HCT116 (cell line): ENCODE measurements at regions not wholly inside any gene's neighbourhood (a gene's known extent, or its start where the extent isn't known, plus 50 kb on each side); places are given as distances from the start of the nearest gene placed in this dataset.

Source experiments
- ATAC-seq: fragments of 200-7000 bp; cut with Tn5 transposase; 2 replicates; pipeline ENCODE4 v1.9.1; 2020; ENCODE audit warnings: mild to moderate bottlenecking, moderate library complexity
- BruUV-seq: library from RNA; stranded (reverse); fragments of 400-500 nt; replicated peaks from 2 replicates; lab custom pipeline; 2021; lab: Mats Ljungman, UMichigan
- CTCF ChIA-PET: fragments of 300-600 bp; sonication (Branson Sonifier 250); formaldehyde crosslinking; loops from one replicate; lab custom pipeline; 2021; ENCODE audit warnings: antibody characterized with exemption; lab: Charles Lee
- POLR2A ChIA-PET: fragments of 300-600, 350-600 bp; sonication (Branson Sonifier 250); formaldehyde crosslinking; loops from one replicate; lab custom pipeline; 2021; ENCODE audit warnings: antibody characterized with exemption; lab: Charles Lee
- RAD21 ChIA-PET, 2 experiments: fragments of 300-600 bp; sonication (Branson Sonifier 250); formaldehyde crosslinking; loops; one replicate each; lab custom pipeline; 2023; ENCODE audit warnings: low total read pairs in 2 of 2; ENCODE audit not compliant: uncharacterized antibody in 2 of 2, unreplicated experiment in 2 of 2, low non-redundant PET in 1 of 2; lab: Charles Lee
- DNase-seq: peaks from one replicate; pipeline ENCODE4 v3.0.0-alpha.2; 2010; ENCODE audit warnings: low read depth, low spot score
- H2AFZ ChIP-seq: fragments of 200-600 bp; shearing (Covaris generic), sonication (generic); 2 replicates; pipeline ENCODE4 v1.6.1; 2017; ENCODE audit warnings: low read depth, mixed run types, mixed read lengths, antibody characterized with exemption, low read length; ENCODE audit not compliant: poor library complexity, severe bottlenecking
- H3K27ac ChIP-seq: 2 replicates; pipeline ENCODE4 v1.5.1; 2012; ENCODE audit warnings: low read depth, low read length
- H3K27me3 ChIP-seq: fragments of 200-600 bp; sonication (generic); 2 replicates; pipeline ENCODE4 v1.6.1; 2016; ENCODE audit warnings: mixed run types, low read length, mixed read lengths; ENCODE audit not compliant: insufficient read depth
- H3K36me3 ChIP-seq, 2 experiments: fragments of 200-500 bp in 1 of 2; fragments of 200-600 bp in 1 of 2; sonication (Bioruptor generic) in 1 of 2; sonication (generic) in 1 of 2; 2 replicates each; pipeline versions ENCODE4 v1.5.1 to v1.6.1; 2014 to 2016; ENCODE audit warnings: low read length in 2 of 2, inconsistent platforms in 1 of 2, mixed read lengths in 1 of 2, mixed run types in 1 of 2; ENCODE audit not compliant: insufficient read depth in 2 of 2, control insufficient read depth in 1 of 2
- H3K4me1 ChIP-seq, 2 experiments: fragments of 200-600 bp in 1 of 2; sonication (generic) in 1 of 2; 2 replicates each; pipeline versions ENCODE4 v1.5.1 to v1.6.1; 2012 to 2017; ENCODE audit warnings: low read length in 2 of 2, inconsistent platforms in 1 of 2, mild to moderate bottlenecking in 1 of 2, mixed read lengths in 1 of 2, mixed run types in 1 of 2, moderate library complexity in 1 of 2; ENCODE audit not compliant: insufficient read depth in 2 of 2, control insufficient read depth in 1 of 2
- H3K4me2 ChIP-seq: fragments of 200-600 bp; sonication (generic); 2 replicates; pipeline ENCODE4 v1.6.1; 2017; ENCODE audit warnings: mixed run types, low read length, mixed read lengths
- H3K4me3 ChIP-seq, 2 experiments: fragments of 200-600 bp in 1 of 2; sonication (generic) in 1 of 2; replicated peaks in 1 of 2; 2 replicates each; pipeline ENCODE4 v1.5.1; 2011 to 2016; ENCODE audit warnings: low read length in 2 of 2, control low read depth in 1 of 2, low read depth in 1 of 2, mild to moderate bottlenecking in 1 of 2, mixed read lengths in 1 of 2, mixed run types in 1 of 2
- H3K79me2 ChIP-seq: fragments of 200-600 bp; sonication (generic); 2 replicates; pipeline ENCODE4 v1.6.1; 2017; ENCODE audit warnings: mild to moderate bottlenecking, mixed run types, low read length, moderate library complexity, mixed read lengths; ENCODE audit not compliant: insufficient read depth
- H3K9ac ChIP-seq: fragments of 200-600 bp; sonication (generic); 2 replicates; pipeline ENCODE4 v1.6.1; 2016; ENCODE audit warnings: low read length, mixed read lengths
- H3K9me2 ChIP-seq: fragments of 200-600 bp; sonication (generic), shearing (Covaris generic); 2 replicates; pipeline ENCODE4 v1.6.1; 2017; ENCODE audit warnings: mixed run types, mild to moderate bottlenecking, moderate library complexity; ENCODE audit not compliant: insufficient read depth
- H3K9me3 ChIP-seq, 2 experiments: fragments of 200-500 bp in 1 of 2; fragments of 200-600 bp in 1 of 2; sonication (Bioruptor generic) in 1 of 2; sonication (generic) in 1 of 2; 2 replicates each; pipeline ENCODE4 v1.6.1; 2014 to 2017; ENCODE audit warnings: low read length in 2 of 2, mixed read lengths in 2 of 2, inconsistent platforms in 1 of 2, low read depth in 1 of 2, mild to moderate bottlenecking in 1 of 2, mixed run types in 1 of 2, moderate library complexity in 1 of 2; ENCODE audit not compliant: control insufficient read depth in 1 of 2, insufficient read depth in 1 of 2
- H4K20me1 ChIP-seq: fragments of 200-600 bp; sonication (generic), shearing (Covaris generic); 2 replicates; pipeline ENCODE4 v1.6.1; 2017; ENCODE audit warnings: mixed run types, mild to moderate bottlenecking, moderate library complexity; ENCODE audit not compliant: insufficient read depth
- ATF3 ChIP-seq: IDR thresholded peaks from 2 replicates; pipeline ENCODE4 v1.6.1; 2012
- CEBPB ChIP-seq: IDR thresholded peaks from 2 replicates; pipeline ENCODE4 v1.6.1; 2012; ENCODE audit warnings: low read depth
- EGR1 ChIP-seq: IDR thresholded peaks from 2 replicates; pipeline ENCODE4 v1.6.1; 2012; ENCODE audit warnings: low read depth
- ELF1 ChIP-seq: IDR thresholded peaks from 2 replicates; pipeline ENCODE4 v1.6.1; 2012; ENCODE audit warnings: low read depth, borderline replicate concordance
- EZH2 ChIP-seq: fragments of 200-600 bp; sonication (generic); IDR thresholded peaks from 2 replicates; pipeline ENCODE4 v1.6.1; 2017; ENCODE audit warnings: antibody characterized with exemption, mixed run types
- EZH2phosphoT487 ChIP-seq: fragments of 200-600 bp; IDR thresholded peaks from 2 replicates; pipeline ENCODE4 v1.6.1; 2018; ENCODE audit warnings: antibody characterized with exemption, borderline replicate concordance
- FOSL1 ChIP-seq: IDR thresholded peaks from 2 replicates; pipeline ENCODE4 v1.6.1; 2012; ENCODE audit warnings: low read depth
- MAX ChIP-seq: IDR thresholded peaks from 2 replicates; pipeline ENCODE4 v1.6.1; 2012
- POLR2A ChIP-seq: IDR thresholded peaks from 2 replicates; pipeline ENCODE4 v1.7.0; 2011; ENCODE audit warnings: borderline replicate concordance; ENCODE audit not compliant: insufficient read depth, insufficient read length; ENCODE audit errors: extremely low read depth
- POLR2AphosphoS5 ChIP-seq: IDR thresholded peaks from 2 replicates; pipeline ENCODE4 v1.6.1; 2011; ENCODE audit warnings: mild to moderate bottlenecking, low read depth, low read length, moderate library complexity
- TCF7L2 ChIP-seq: IDR thresholded peaks from 2 replicates; pipeline ENCODE4 v1.7.0; 2011; ENCODE audit warnings: borderline replicate concordance, inconsistent platforms; ENCODE audit not compliant: insufficient read depth, insufficient read length; ENCODE audit errors: extremely low read depth
- YY1 ChIP-seq: IDR thresholded peaks from 2 replicates; pipeline ENCODE4 v1.6.1; 2011; ENCODE audit warnings: low read length, low read depth, moderate library complexity, mild to moderate bottlenecking; ENCODE audit not compliant: insufficient replicate concordance; ENCODE audit errors: extremely low read depth
- ZBTB33 ChIP-seq: IDR thresholded peaks from 2 replicates; pipeline ENCODE4 v1.6.1; 2011; ENCODE audit warnings: mild to moderate bottlenecking, low read length, moderate library complexity; ENCODE audit not compliant: insufficient replicate concordance; ENCODE audit errors: extremely low read depth
- ZFX ChIP-seq: fragments of 450-650 bp; IDR thresholded peaks from 2 replicates; pipeline ENCODE4 v1.6.1; 2017
- ZNF274 ChIP-seq: fragments of 200-500 bp; sonication (Bioruptor generic); IDR thresholded peaks from 2 replicates; pipeline ENCODE4 v1.6.1; 2014; ENCODE audit warnings: mild to moderate bottlenecking, low read depth, low read length, inconsistent platforms
- intact Hi-C: fragments of 100-400 bp; cut with micrococcal nuclease; formaldehyde crosslinking; loops from 2 replicates; pipeline ENCODE4 v1.10.0; 2022
- TF ChIP-seq, protein P1 (sequence below): IDR thresholded peaks from 2 replicates; pipeline ENCODE4 v1.6.1; 2012; ENCODE audit warnings: low read depth

DNA sequence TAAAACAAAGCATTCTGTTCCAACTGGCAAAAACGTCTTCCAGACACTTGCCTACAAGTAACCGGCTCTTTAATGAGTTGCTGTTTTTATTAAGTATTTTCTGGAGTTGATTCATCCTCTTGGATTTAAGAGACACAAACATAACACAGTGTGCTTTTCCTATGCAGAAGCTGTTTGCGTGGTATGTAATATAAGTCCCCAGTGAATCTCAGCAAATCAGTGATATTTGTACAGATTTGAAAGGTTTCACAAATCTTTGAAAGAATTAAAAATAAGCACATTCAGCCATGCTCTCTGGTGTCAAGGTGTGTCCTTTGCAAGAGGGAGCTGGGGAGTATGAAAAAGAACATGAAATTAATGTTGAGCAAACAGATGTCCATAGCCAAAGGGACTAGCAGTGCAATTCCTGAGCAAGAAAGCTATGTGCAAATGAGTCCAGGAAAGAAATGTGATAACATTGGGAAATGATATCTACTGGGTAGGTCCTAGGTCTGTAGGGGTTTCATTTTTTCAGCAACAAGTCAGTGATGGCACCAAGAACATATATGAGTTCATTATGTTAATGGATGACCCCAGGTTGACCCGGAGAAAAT, 170.1 kb upstream of the PHACTR1 start:
- Histone ChIP-seq H3K9me3 (no peaks in the 10 kb centered on the region), H2AFZ (no peak overlapping the region), H4K20me1 (no peaks in the 10 kb centered on the region), H3K36me3 (no peaks in the 10 kb centered on the region), H3K4me3 (no peak overlapping the region), H3K9ac (no peak overlapping the region), H3K27ac (no peak overlapping the region), H3K4me2 (no peak overlapping the region), H3K4me1 (peaks cover 3 to 10% of the 10 kb centered on the region in 2 experiments; a peak in 3 of 4 replicates), H3K79me2 (no peaks in the 10 kb centered on the region), H3K9me2 (no peaks in the 10 kb centered on the region), H3K27me3 (no peaks in the 10 kb centered on the region)
- BruUV-seq: no TSS peak
- intact Hi-C loops: loop anchor here (1.0 kb wide), 1 partner anchor 25 kb away; no protein-coding TSS in a partner anchor
- CTCF ChIA-PET: interaction anchor here (1.0 kb wide), 1 partner anchor 256 kb away, joined by 3 read pairs; the partner anchor contains the start of gene EDN1
- POLR2A ChIA-PET: no interaction called here
- DNase-seq (no peak), ATAC-seq (no peak)
- RAD21 ChIA-PET: no interaction called here
- TF ChIP-seq ZFX: no peak
- TF ChIP-seq POLR2A: no peak
- TF ChIP-seq MAX: no peak
- TF ChIP-seq POLR2AphosphoS5: no peak
- no peak for TF ChIP-seq ZBTB33
- no peak for TF ChIP-seq TCF7L2
- no peak for TF ChIP-seq EGR1
- no peak for TF ChIP-seq CEBPB
- TF ChIP-seq, protein P1, sequence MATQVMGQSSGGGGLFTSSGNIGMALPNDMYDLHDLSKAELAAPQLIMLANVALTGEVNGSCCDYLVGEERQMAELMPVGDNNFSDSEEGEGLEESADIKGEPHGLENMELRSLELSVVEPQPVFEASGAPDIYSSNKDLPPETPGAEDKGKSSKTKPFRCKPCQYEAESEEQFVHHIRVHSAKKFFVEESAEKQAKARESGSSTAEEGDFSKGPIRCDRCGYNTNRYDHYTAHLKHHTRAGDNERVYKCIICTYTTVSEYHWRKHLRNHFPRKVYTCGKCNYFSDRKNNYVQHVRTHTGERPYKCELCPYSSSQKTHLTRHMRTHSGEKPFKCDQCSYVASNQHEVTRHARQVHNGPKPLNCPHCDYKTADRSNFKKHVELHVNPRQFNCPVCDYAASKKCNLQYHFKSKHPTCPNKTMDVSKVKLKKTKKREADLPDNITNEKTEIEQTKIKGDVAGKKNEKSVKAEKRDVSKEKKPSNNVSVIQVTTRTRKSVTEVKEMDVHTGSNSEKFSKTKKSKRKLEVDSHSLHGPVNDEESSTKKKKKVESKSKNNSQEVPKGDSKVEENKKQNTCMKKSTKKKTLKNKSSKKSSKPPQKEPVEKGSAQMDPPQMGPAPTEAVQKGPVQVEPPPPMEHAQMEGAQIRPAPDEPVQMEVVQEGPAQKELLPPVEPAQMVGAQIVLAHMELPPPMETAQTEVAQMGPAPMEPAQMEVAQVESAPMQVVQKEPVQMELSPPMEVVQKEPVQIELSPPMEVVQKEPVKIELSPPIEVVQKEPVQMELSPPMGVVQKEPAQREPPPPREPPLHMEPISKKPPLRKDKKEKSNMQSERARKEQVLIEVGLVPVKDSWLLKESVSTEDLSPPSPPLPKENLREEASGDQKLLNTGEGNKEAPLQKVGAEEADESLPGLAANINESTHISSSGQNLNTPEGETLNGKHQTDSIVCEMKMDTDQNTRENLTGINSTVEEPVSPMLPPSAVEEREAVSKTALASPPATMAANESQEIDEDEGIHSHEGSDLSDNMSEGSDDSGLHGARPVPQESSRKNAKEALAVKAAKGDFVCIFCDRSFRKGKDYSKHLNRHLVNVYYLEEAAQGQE: no peak
- TF ChIP-seq EZH2: no peak
- TF ChIP-seq FOSL1: no peak
- no peak for TF ChIP-seq ATF3
- no peak for TF ChIP-seq EZH2phosphoT487
- no peak for TF ChIP-seq ELF1
- TF ChIP-seq YY1: no peak
- TF ChIP-seq ZNF274: no peak
